AG09319 (cell line): ENCODE measurements at regions not wholly inside any gene's neighbourhood (a gene's known extent, or its start where the extent isn't known, plus 50 kb on each side); places are given as distances from the start of the nearest gene placed in this dataset.

Experiments
- DNase-seq: peaks from one replicate; pipeline ENCODE4 v3.0.0-alpha.2; 2010; ENCODE audit warnings: low read depth; ENCODE audit errors: extremely low read depth
- TF ChIP-seq, protein P1 (sequence below): IDR thresholded peaks from 2 replicates; pipeline ENCODE4 v1.5.1; 2011; ENCODE audit warnings: low read depth, mild to moderate bottlenecking, inconsistent platforms, low read length, moderate library complexity

DNA sequence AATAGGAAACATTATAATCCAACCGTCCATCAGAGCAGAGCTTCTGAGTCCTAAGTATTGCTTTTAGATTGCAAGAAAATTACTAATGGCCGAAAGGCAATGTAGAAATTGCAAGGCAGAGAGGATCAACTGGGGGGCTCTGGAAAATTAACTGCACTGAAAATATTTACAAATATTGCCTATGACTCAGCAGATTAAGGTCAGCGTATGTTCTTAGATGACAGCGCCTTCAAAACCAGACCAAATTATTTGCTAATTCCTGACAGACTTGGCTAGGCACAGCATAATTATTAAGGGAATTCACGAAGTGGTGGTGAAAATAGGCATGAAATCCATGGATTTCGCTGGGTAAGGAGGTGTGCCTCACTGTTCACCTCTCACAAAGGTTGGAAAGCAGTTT, 947.7 kb downstream of the TUSC7 start:
- TF ChIP-seq, protein P1, sequence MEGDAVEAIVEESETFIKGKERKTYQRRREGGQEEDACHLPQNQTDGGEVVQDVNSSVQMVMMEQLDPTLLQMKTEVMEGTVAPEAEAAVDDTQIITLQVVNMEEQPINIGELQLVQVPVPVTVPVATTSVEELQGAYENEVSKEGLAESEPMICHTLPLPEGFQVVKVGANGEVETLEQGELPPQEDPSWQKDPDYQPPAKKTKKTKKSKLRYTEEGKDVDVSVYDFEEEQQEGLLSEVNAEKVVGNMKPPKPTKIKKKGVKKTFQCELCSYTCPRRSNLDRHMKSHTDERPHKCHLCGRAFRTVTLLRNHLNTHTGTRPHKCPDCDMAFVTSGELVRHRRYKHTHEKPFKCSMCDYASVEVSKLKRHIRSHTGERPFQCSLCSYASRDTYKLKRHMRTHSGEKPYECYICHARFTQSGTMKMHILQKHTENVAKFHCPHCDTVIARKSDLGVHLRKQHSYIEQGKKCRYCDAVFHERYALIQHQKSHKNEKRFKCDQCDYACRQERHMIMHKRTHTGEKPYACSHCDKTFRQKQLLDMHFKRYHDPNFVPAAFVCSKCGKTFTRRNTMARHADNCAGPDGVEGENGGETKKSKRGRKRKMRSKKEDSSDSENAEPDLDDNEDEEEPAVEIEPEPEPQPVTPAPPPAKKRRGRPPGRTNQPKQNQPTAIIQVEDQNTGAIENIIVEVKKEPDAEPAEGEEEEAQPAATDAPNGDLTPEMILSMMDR, result no peak
- no peak for DNase-seq

DNA sequence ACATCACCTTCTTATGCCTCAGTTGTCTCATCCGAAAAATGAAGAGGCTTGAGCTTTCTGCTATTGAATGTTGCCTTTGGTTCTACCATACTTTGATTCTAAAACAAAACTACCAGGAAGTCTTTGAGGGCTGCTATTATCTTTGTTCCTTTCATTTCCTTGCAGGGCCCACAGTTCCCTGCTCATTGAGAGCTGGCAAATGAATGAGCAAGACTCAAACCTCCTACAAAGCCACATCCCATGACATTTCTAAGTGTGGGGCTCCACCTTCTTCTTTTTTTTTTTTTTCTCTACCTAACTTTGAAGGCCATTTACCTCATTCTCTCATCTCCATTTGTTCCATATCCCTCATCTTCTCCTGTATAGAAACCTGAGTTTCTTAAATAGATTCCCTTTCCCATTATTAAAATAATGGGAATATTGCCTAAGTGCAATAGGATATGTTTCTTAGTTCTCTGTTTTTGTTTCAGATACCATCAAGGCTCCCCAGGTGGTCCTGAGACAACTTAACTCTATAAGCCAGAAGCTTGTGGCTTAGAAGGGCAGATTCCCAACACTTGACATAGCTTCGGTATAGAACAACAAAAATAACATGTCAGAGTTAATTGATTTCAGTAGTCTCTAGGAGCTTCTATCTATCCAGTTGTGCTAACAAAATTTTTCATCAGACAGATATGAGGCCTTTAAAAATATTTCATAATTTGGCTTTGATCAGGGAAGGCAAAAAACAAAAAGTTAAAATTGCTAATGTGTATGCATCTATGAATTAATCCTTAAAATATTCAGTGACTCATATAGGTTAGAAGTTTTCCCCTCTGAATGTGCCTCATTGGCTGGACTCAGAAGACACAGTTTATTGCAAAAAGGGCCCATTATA, 951.6 kb downstream of the TUSC7 start:
- peak; percentile 3 for DNase-seq
- TF ChIP-seq, protein P1, result no peak

DNA sequence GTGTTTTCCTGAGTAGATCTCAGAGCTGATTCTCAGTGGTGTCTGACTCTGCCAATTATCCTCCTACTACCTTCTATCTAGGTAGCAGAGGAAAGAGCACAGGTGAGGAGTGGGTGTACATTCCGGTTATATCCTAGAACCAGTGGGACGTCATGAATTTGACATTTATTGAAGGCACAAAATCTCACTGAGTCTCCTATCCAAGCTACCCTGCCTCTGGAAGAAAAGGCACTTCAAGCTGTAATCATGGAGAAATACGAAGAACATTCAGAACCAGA, 952.2 kb downstream of the TUSC7 start:
- DNase-seq, result no peak
- TF ChIP-seq, protein P1, result no peak

DNA sequence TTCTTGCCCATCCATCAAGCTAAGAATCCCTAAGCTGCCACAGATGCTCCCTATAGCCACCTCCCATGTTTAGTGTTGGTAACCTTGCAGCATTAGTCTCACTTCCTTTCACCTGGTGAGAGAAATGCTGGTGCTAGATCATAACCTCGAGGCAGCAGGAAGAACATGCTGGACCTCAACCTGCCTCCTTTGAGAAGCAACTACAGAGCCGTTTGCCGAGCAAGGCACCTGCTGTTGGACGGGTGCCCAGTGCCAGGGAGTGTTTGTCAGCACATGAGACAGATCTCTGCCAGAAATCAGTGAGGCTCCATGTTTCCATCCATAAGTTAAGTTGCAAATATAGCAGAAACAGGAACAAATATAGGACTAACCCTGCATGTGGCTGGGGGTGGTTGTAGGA, 955.7 kb downstream of the TUSC7 start:
- TF ChIP-seq, protein P1, result no peak
- no peak for DNase-seq

DNA sequence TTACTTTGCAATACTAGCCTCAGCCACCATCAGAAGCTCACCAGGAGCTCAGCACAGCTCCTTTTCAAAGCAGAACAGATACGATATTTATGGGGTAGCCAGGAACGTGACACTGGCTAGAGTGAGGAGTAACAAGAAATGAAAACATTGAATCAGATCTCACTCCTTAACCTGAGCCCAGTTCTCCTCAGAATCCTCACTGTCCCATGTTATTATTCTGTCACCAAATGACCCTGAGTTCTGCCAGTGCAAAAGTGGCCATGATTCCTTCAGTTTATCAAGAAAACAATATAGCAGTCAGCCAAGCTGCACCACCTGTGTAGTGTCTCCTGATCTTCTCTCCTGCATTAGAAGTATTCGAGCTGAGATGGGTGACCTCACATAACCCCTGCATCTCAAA, 956.7 kb downstream of the TUSC7 start:
- DNase-seq, result no peak
- TF ChIP-seq, protein P1, result no peak

DNA sequence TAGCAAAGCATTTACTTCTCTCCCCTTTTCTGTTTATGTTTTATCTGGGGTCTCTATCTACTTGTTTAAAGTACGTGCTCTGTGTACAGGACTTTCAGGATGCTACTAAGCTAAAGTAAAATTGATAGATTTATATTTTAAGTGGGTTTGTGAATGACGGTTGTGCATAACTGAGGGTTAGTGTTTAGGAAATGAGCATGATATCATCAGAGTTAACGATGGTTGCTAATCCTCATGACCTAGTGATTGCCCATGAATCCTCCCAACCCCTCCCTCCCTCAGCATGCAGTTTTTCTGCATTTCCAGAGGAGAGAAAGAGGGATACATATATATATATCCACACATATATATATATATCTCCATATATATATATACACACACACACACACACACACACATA, 957.2 kb downstream of the TUSC7 start:
- no peak for DNase-seq
- TF ChIP-seq, protein P1, result no peak

DNA sequence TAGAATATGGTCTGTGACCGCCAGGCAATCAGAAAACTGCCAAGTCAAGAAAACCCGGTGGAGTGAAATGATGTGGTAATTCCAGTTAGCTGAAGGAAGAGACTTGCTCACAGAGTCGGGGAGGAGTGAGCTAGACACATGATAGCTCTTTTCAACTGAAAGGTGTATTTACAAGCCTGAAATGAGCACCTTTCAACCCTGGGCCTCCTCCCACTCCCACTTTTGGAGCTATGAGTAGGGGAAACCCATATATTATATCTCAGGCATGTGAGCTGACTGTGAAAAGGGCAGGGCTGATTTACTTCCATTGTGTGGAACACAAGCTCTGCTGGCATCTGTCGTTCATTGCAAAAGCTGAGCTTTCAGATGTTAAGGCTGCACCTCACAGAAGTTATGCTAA, 960.2 kb downstream of the TUSC7 start:
- no peak for DNase-seq
- TF ChIP-seq, protein P1, result no peak
